Activated CD8-positive, alpha-beta memory T cell treated with anti-CD3 and anti-CD28 coated beads, Interleukin-2, amount 50 U/mL, for 48 hours (primary cell): ENCODE measurements at regions not wholly inside any gene's neighbourhood (a gene's known extent, or its start where the extent isn't known, plus 50 kb on each side); places are given as distances from the start of the nearest gene placed in this dataset.
"Not testable (repeated sequence)": the region's sequence is repeated elsewhere in the genome, so short reads cannot be mapped to it uniquely, and the experiment has no call there.

Source experiments
- DNase-seq: peaks from one replicate; pipeline ENCODE4 v3.0.0-alpha.2; 2020

DNA sequence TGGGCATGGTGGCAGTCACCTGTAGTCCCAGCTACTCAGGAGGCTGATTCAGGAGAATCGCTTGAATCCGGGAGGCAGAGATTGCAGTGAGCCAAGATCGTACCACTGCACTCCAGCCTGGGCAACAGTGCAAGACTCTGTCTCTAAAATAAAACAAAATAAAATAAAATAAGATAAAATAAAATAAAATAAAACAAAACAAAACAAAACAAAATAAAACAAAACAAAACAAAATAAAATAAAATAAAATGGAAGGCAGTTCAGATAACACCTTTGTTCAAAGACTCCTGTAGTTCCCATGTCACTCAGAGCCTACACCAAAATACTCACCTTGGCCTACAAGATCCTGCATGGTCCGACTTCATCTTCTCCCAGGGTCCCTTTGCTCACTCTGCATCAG is 61.3 kb downstream of the SYF2 start:
- not testable (repeated sequence) for DNase-seq

GRCh38 chr1:25170439-25170838 is 61.9 kb downstream of the SYF2 start:
- no peak for DNase-seq

DNA sequence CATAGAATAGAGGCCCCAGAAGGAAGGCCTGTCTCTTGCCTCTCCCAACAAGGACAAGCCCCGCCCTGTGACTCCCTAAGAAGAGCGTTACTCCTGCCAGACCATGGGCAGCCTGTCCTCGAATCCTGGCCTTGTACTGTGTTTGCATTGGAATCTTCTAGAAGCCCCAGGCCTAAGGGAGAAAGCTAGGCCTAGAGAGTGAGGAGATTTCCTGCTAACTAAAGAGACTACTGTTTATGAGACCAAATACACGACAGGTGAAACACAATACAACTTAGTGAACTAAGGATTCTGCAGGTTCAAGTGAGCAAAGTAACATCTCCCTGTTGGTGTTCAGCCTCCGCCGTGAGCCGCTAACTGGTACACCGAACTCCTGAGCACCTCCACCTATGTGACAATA is 62.7 kb downstream of the SYF2 start:
- DNase-seq: no peak

- no peak for DNase-seq
Observed at GRCh38 chr1:25169168-25169567, 63.1 kb downstream of the SYF2 start.

GRCh38 chr1:25168193-25169071 is 63.9 kb downstream of the SYF2 start:
- no peak for DNase-seq

DNA sequence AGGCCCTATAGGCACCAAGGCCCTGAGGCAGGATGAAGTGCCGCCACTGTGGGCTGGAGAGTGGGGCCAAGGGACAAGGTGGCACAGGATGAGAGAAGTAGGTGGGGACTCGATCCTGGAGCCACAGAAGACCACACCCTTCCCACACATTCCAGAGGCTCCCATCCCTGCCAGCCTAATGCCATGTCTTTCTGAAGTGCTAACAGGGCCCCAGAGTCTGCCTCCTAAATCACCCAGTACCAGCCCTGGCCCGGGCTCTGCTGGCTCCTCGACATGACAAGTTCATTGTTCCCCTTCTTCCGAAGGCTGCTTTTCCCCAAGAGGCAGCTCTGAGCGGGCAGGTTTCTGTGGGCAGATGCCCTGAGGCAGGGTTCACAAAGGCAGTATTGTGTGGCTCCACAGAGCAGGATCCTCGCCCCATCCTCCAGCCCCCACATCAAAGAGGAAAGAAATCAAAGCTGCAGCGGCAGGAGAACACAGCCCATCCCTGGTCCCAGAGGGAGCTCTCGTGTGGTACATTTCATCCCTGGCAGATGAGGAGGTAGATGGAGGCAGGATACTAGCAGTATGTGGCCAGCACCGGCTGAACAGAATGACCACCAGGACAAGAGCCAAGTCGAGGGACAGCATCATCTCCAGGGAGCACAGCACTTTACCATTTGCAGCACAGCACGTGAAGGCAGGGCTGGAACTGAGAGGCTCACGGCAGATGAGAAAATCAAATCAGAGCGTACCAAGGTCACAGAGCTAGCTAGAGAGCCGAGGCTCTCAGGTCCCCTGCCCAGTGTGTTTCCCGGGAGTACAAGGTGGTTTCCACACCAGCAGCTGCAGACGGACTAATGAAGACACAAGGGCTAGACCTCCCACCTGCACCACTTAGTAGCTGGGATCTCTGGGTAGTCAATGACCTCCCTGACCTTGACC is 64.8 kb downstream of the SYF2 start:
- DNase-seq: no peak

GRCh38 chr1:25166847-25167246 is 65.5 kb downstream of the SYF2 start:
- DNase-seq: no peak

DNA sequence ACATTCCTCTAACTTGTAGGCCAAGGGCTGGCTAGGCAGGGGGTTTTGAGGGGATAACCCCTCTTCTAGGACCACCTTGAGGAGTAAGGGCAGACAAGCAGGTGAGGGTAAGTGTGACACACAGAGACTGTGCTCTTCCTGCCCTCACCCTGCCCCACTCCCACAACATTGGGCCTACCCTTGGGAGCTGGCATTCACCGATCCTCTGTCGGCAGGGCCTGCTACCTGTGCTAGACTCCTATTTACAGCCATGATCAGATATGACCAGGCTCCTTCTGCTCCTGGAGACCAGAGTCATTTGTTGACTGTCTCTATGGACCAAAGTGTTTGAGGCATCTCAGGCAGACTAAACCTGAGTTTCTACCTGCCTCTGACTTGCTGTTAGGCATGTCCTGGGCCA is 68.3 kb downstream of the SYF2 start:
- DNase-seq: no peak

GRCh38 chr1:25161981-25162380 is 70.3 kb downstream of the SYF2 start:
- DNase-seq: no peak

DNA sequence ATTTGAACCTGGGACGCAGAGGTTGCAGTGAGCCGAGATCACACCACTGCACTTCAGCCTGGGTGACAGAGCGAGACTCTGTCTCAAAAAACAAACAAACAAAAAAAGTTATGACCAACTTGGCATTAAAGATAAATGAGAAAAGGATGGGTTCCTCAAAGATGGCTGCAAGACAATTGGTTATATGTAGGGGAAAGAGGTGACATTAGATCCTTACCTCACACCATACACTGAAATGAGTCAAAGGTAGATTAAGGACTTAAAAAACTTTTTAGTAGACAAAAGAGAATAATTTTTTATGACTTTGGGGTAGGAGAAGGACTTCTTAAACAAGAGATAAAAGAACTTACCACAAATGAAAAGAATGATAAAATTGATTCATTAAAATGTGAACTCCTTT is 74.5 kb downstream of the SYF2 start:
- DNase-seq: no peak

GRCh38 chr1:25150985-25151495 is 81.3 kb downstream of the SYF2 start:
- DNase-seq: no peak

GRCh38 chr1:25148673-25149300 is 83.5 kb downstream of the SYF2 start:
- no peak for DNase-seq

DNA sequence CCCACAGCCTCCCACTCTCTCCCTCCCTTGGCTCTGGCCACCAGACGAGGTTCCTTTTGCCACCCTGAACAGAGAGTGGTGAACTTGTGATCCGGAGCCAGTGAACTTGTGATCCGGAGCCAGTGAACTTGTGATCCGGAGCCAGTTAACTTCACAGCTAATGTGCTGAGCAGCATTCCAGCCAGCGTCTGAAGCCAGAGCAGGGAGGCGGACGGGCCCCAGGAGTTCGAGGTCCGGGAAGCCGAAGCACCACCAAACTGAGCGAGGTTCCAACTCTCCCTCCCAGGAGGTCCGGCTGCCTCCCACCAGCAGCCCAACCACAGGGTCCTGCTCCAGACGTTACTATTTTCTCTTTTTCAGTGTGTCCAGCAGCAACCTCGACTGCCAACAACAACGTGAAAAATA is 85.8 kb downstream of the SYF2 start:
- DNase-seq: no peak

DNA sequence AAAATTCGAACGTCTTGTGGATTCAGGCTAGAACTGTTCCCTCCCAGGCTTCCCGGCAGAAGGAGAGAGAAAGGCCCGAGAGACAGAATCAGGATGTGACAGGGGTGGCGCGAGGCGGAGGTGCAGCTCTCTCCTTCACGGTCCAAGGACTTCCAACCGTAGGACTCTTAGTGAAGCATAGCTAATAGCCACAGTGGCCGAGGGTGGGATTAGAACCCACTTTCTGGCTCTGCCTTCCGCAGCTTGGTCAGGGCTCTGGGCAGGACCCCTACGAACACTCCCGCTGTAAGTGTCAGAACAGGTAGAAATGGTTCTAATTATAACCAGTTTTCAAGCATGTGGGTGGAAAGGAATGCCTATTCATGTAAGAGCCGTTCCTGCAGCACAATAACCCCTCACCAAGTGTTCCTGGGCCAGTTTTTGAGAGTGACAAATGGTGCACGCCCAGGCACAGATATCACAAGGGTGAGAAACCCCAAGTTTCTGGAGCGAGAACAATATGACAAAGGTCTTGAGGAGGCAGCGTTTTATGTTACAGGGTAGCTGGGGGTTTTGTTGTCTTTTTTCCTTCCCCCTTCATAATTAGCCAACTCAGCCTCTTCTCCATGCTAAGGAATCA is 86.4 kb downstream of the SYF2 start:
- DNase-seq: no peak

DNA sequence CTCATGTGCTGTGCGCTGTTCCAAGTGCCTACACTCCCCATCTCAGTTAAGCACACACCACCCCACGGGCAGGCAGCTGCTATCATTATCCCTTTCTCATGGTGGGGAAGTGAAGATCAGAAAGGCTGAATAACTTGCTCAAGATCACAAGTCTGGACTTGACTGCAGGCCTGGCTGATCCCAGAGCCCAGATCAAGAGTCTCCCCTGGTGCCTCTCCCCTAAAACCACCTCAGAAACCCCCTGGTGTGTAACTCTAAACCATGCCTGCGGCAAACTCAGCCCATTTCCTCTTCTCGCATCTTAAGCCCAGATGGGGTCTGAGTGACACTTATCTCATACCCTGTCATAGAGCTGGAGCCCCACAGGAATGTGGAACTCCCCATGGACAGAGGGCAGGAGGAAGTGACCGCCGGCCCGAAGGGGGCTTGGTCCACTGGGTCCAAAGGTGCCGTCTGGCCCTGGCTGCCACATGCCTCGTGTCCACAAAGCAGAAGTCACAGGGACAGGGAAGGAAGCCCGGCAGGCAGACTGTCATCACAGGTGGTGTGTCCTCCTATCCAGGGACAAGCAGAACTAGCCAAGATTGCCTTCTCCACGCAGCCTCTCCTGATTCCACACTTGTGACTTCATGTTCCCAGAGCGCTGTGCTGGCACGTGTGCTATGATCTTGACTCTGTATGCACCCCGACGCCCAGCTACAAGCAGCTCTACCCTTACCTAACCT is 92.1 kb downstream of the SYF2 start:
- DNase-seq: no peak

DNA sequence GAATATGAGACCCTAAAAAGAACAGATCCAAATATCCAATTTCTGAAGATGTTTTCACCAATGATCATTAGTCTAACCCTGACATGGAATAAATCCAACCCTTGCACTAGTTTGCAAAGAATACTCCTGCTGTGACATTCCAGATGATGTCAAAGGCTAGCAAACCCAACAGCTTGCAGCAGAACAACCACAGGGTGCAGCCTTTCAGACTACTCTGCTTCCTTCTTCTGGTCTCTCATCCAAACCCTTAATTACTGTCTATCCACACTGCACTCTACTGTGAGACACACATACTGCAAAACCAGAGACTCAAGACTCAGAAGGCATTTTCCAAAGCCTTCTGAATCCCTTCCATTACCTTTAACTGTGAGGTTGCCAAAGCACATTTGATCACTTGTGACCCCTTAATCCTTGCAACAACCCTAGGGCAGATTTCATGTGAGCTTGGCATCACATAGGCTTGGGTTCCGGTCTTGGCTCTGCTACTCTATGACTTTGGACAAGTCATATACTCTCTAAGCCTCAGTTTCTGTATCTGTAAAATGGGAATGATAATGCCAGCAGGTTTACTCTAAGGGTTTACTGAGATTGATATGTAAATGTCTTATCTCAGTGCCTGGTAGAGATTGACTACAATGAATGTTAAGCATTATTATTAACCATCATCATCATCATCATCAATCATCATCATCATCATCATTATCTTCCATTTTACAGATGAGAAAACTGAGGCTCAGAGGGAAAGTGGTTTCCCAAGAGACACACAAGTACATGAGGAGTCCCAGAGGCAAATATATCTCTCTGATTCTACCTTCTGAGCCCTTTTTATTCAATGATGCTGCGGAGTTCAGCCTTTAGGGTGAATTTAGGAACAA is 94.5 kb downstream of the SYF2 start:
- no peak for DNase-seq

DNA sequence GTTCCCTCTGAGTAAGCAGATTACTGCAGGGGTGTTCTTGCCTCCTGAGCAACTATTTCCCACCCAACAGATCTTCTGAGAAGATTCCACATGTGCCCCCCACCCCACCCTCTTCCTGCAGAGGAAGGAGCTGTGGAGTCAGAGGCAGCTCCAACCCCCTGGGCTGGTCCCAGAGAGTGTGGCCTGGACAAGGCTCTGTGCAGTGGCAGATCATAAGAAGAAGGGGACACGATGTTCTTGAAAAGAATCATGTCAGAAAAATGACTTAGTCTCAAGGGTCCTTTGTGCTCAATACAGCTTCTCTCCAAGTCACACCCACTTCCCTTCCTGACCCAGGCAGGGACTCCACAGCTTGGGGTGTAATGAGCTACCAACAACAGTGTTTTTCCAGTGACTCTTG is 95.2 kb downstream of the SYF2 start:
- DNase-seq: no peak

- no peak for DNase-seq
Observed at GRCh38 chr1:25135909-25136308, 96.4 kb downstream of the SYF2 start.

- DNase-seq: no peak
Observed at GRCh38 chr1:25134801-25135461, 97.4 kb downstream of the SYF2 start.

DNA sequence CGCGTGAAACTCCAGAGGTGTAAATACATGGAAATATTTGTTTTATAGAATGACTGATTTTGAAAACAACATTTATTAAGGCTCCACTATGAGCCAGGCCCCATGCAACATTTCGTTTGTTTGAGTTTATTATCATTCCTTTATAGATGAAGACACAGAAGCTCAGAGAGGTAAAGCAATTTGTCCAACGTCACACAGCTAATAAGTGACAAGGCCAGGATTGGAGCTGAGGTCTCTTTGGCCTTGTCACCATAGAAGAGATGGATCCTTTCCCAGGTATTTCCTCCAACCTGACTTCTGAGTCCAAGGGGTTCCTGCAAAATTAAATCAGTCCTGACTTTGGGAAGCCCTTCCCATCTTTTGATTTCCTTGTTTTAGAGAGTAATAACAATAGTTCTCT is 98.0 kb downstream of the SYF2 start:
- no peak for DNase-seq
